ENCODE measurements at regions not wholly inside any gene's neighbourhood (a gene's known extent, or its start where the extent isn't known, plus 50 kb on each side); places are given as distances from the start of the nearest gene placed in this dataset.

- no peaks in the 10 kb centered on the region for H4K20me1 ChIP-seq (ENCODE audit: control insufficient read depth, insufficient read depth, low read depth, low read length)
These were observed 245.4 kb upstream of the PREP start for GRCh38 chr6:105648276-105648675.

GRCh38 chr6:105646391-105646867 is 243.5 kb upstream of the PREP start:
- no peaks in the 10 kb centered on the region for H3K4me1 ChIP-seq (ENCODE audit: control insufficient read depth, low read length)
- H3K36me3 ChIP-seq (ENCODE audit: control insufficient read depth, low read length): no peaks in the 10 kb centered on the region
- H3K79me2 ChIP-seq (ENCODE audit: control insufficient read depth, low read length): no peaks in the 10 kb centered on the region
- no peaks in the 10 kb centered on the region for H4K20me1 ChIP-seq (ENCODE audit: control insufficient read depth, insufficient read depth, low read depth, low read length)
- no peak overlapping the region for H3K27ac ChIP-seq (ENCODE audit: low read depth, low read length)
- no peaks in the 10 kb centered on the region for H3K9me2 ChIP-seq (replicated peaks; ENCODE audit: control insufficient read depth, low read length)
- no peak overlapping the region for H3K4me2 ChIP-seq (ENCODE audit: low read length)
- no peak for TF ChIP-seq EZH2phosphoT487 (IDR thresholded peaks at IDR 0.05; ENCODE audit: borderline replicate concordance, low read length)
- TF ChIP-seq CTCF (IDR thresholded peaks at IDR 0.05; ENCODE audit: low read depth, low read length, poor library complexity, severe bottlenecking): no peak
- H3K9me3 ChIP-seq (ENCODE audit: control insufficient read depth, insufficient read depth, low read length): no peaks in the 10 kb centered on the region
- no peaks in the 10 kb centered on the region for H3K27me3 ChIP-seq (ENCODE audit: control insufficient read depth, low read length)
- no peaks in the 10 kb centered on the region for H3F3A ChIP-seq (ENCODE audit: control insufficient read depth, insufficient read depth)
- no peak overlapping the region for H3K4me3 ChIP-seq (ENCODE audit: low read length)

More at GRCh38 chr6:105648276-105648675, 245.4 kb upstream of the PREP start:
- Histone ChIP-seq H3K4me3 (ENCODE audit: low read length) (no peak overlapping the region), H3K36me3 (ENCODE audit: control insufficient read depth, low read length) (no peaks in the 10 kb centered on the region), H3K9me3 (ENCODE audit: control insufficient read depth, insufficient read depth, low read length) (no peaks in the 10 kb centered on the region), H3K79me2 (ENCODE audit: control insufficient read depth, low read length) (no peaks in the 10 kb centered on the region), H3K4me1 (ENCODE audit: control insufficient read depth, low read length) (no peaks in the 10 kb centered on the region), H3F3A (ENCODE audit: control insufficient read depth, insufficient read depth) (no peaks in the 10 kb centered on the region), H3K27me3 (ENCODE audit: control insufficient read depth, low read length) (no peaks in the 10 kb centered on the region), H3K27ac (ENCODE audit: low read depth, low read length) (no peak overlapping the region), H3K4me2 (ENCODE audit: low read length) (no peak overlapping the region), H3K9me2 (replicated peaks; ENCODE audit: control insufficient read depth, low read length) (no peaks in the 10 kb centered on the region)
- TF ChIP-seq EZH2phosphoT487 (IDR thresholded peaks at IDR 0.05; ENCODE audit: borderline replicate concordance, low read length) (no peak), CTCF (IDR thresholded peaks at IDR 0.05; ENCODE audit: low read depth, low read length, poor library complexity, severe bottlenecking) (no peak)

- no peaks in the 10 kb centered on the region for H4K20me1 ChIP-seq (ENCODE audit: control insufficient read depth, insufficient read depth, low read depth, low read length)
These were observed 243.1 kb upstream of the PREP start for GRCh38 chr6:105645958-105646357.

More at GRCh38 chr6:105645958-105646357, 243.1 kb upstream of the PREP start:
- Histone ChIP-seq H3K4me3 (ENCODE audit: low read length) (no peak overlapping the region), H3K4me2 (ENCODE audit: low read length) (no peak overlapping the region), H3K36me3 (ENCODE audit: control insufficient read depth, low read length) (no peaks in the 10 kb centered on the region), H3K27ac (ENCODE audit: low read depth, low read length) (no peak overlapping the region), H3K9me3 (ENCODE audit: control insufficient read depth, insufficient read depth, low read length) (no peaks in the 10 kb centered on the region), H3K79me2 (ENCODE audit: control insufficient read depth, low read length) (no peaks in the 10 kb centered on the region), H3F3A (ENCODE audit: control insufficient read depth, insufficient read depth) (no peaks in the 10 kb centered on the region), H3K9me2 (replicated peaks; ENCODE audit: control insufficient read depth, low read length) (no peaks in the 10 kb centered on the region), H3K27me3 (ENCODE audit: control insufficient read depth, low read length) (no peaks in the 10 kb centered on the region), H3K4me1 (ENCODE audit: control insufficient read depth, low read length) (no peaks in the 10 kb centered on the region)
- TF ChIP-seq CTCF (IDR thresholded peaks at IDR 0.05; ENCODE audit: low read depth, low read length, poor library complexity, severe bottlenecking): no peak
- TF ChIP-seq EZH2phosphoT487 (IDR thresholded peaks at IDR 0.05; ENCODE audit: borderline replicate concordance, low read length): no peak

Measured in DOHH2 (cell line).